NCI-H226 (cell line): ENCODE measurements at regions not wholly inside any gene's neighbourhood (a gene's known extent, or its start where the extent isn't known, plus 50 kb on each side); places are given as distances from the start of the nearest gene placed in this dataset.
"Not testable (repeated sequence)": the region's sequence is repeated elsewhere in the genome, so short reads cannot be mapped to it uniquely, and the experiment has no call there.

Source experiments
- DNase-seq: peaks from one replicate; pipeline ENCODE4 v3.0.0-alpha.2; 2015

DNA sequence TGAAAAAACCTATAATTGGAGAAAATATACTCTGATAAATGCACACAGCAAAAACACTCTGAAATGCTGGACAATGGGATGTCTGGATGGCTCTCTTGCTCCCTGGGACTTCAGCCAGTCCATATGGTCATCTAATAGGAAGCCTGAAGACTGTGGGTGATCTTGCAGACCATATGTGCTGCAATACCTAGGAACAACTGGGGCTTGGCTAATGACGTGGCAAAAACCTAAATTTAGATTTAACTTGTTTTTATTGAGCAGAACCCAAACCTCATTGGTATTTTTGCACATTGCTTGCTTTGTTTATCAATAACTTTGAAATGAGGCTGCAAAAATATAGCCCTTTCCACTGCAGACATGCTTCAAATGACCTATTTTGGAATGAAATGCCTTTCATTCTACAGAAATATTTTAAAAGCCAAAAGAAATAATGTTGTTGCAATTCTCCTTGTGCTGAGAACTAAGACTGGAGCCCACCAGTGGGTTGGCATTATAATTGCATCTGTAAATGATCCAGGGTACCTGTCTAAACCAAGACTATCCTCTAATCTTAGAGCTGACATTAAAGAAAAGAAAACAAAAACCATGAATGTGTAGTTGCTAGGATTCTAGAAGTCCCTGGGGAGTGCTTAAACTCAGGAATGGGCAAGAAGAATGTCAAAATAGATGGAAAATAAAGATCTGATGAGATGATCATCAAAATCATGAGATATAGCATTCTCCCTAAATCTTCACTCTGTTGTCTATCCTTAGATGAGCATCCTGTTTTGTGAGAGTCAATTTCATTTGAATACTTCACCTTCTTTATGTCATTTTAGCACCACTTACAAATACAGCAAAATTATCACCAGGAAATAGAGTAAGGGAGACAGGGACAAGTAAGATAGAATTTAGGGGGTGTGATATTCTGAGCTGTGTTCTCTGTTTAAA is 152.1 kb upstream of the RIMS1 start:
- no peak for DNase-seq

DNA sequence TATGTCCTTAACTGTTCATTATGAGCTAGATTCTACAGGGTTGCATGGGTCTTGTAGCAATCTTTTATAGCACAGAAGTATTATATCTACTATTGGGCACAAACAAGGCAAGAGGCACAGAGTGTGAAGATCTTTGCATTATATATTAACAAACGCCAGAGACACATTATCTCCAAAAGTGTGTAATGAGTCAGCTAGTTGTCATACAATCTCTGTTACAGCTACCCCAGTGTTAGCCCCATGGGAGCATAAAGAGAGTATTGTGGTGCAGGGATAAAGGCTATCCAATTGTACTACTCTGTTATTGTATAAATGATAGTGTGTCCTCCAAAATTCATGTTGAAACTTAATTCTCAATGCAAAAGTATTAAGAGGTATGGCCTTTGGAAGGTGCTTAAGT is 148.4 kb upstream of the RIMS1 start:
- DNase-seq: no peak

DNA sequence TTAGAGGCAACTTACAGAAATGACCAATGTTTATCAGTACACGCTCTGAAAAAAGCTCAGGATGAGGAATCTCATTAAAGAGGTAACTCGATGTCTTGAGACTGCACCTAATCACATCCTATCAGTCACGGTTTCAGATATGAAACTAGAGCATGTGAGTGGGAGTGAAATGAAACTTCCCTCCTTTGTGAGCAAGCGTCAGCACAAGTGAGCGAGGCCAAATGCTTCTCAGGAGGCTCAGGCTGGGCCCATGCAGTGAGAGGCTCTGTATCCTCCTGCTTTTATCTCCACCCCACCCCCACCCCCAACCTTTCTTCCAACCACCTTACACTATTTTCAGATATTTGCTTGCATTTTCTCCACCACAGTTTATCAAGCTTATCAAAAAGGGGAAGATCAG is 140.8 kb upstream of the RIMS1 start:
- DNase-seq: peak; percentile 7

DNA sequence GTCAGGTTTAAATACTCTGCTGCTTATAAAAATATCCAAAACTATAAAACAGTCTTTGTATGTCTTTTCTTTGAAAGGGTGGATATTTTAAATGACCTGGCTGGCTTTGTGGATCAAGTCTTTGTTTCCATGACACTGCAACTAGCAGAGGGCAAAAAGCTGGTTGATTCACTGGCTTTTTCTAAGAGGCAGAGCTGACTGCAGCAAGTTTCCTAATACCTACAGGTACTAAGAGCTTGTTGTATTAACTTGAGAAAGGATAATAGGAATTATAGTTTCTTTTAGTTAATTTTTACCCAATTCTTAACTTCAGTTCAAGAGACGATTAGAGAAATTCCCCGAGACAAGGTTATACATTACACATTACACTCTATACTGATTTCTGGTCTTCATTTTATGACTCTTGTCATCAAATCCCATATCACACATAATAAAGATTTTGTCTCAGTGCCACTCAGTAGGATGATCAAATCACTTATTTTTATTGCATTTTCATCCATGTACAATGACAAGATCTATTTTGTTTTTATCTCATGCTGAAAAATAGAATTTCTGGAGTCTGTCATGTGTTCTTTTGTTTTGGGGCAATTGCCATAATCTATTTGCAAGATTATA is 120.1 kb upstream of the RIMS1 start:
- DNase-seq: no peak

DNA sequence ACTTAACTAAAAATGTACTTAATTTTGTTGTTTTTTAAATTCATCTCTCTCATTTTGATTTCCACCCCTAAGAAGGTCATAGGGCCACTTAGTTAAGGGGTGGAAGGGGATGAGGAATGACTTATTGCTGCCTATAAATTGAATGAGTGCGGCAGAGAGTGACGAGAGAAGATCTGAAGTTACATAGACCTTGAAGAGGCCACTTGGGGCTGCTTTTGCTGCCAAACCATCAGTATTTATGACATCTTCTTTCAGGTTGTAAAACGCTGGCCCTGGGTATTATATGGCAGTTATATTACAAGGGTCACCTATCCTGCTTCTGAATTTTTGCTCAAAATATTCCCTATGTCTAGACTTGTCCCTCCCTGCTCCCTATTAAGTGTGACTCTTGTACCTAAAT is 119.6 kb upstream of the RIMS1 start:
- DNase-seq: no peak

DNA sequence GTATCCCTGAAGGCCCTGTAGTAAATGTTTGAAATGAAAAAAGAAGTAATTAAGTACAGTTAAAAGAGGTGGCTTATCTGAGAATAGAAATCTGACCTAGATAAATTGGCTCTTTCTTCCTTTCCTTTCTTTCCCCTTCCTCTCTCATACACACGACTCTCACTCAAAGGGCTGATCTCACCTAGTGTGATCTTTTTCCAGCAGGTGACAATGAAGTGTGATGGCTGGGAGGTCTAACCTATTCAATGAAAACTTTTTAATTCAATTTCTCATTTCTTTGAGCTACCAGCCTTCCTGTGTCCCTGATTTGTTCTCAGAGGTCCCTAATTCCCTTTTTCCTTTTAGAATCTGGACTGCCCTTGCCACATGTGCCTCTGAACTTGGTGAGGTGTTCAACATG is 118.0 kb upstream of the RIMS1 start:
- DNase-seq: no peak

DNA sequence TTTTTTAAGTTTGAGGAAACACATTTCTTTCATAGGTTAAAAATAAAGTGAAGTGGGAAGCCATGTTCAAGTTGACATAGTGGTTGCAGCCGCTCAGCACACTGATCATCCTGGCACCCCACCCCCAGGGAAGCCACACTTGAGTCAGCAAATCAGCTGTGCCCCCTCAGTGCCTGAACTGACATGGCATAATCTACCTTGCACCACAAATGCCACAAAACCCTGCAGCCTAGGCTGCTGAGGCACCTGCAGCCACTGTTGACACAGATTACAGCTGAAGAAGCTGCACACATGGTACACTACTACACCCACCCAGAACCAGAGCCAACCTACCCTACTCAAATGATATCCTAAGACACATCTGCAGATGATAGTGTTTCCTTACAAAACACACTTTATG is 77.5 kb upstream of the RIMS1 start:
- DNase-seq: no peak

DNA sequence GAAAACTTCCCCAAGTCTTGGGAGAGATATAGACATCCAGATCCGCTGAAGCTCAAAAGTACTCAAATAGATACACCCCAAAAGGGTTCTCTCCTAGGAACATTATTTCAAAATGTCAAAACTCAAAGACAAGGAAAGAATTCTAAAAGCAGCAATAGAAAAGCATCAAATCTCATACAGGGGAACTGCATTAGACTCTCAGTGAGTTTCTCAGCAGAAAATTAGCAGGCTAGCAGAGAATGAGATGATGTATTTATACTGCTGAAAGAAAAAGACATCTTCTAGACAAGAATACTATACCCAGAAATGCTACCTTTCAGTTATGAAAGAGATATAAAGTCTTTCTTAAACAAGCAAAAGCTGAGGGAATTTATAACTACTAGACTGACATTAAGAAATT is 75.5 kb upstream of the RIMS1 start:
- no peak for DNase-seq

DNA sequence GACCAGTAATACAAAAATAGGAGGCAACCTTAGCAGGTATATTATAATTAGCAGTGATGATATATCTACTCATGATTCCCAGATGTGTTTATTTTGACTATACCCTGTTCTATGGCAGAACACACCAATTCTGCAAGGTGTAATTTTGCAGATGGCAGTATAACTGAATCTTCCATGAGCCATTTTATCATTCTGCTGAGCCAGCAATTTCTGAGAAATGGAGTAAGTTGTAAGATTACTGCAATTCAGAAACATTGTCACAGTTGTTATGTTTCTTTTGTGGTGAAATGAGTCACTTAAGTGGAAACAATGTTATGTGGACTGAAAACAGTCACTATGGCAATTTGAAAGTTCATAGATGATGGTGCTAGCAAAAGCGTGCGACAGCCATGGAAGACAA is 63.7 kb upstream of the RIMS1 start:
- no peak for DNase-seq

DNA sequence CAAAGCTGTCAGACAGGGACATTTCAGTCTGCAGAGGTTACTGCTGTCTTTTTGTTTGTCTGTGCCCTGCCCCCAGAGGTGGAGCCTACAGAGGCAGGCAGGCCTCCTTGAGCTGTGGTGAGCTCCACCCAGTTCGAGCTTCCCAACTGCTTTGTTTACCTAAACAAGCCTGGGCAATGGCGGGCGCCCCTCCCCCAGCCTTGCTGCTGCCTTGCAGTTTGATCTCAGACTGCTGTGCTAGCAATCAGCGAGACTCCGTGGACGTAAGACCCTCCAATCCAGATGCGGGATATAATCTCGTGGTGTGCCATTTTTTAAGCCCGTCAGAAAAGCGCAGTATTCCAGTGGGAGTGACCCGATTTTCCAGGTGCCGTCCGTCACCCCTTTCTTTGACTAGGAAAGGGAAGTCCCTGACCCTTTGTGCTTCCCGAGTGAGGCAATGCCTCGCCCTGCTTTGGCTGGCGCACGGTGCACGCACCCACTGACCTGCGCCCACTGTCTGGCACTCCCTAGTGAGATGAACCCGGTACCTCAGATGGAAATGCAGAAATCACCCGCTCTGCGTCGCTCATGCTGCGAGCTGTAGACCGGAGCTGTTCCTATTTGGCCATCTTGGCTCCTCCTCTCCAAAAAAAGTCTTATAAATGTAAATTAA is 54.1 kb upstream of the RIMS1 start:
- not testable (repeated sequence) for DNase-seq
